HL-60 (cell line): ENCODE measurements at regions not wholly inside any gene's neighbourhood (a gene's known extent, or its start where the extent isn't known, plus 50 kb on each side); places are given as distances from the start of the nearest gene placed in this dataset.

Experiments used
- DNase-seq, 2 experiments: peaks; one replicate each; pipeline ENCODE4 v3.0.0-alpha.2; 2010 to 2020; ENCODE audit warnings: low read depth in 1 of 2, low spot score in 1 of 2
- H3K27ac ChIP-seq: fragments of 250-450 bp; sonication (Bioruptor Pico); replicated peaks from 2 replicates; pipeline ENCODE4 v1.5.1; 2020; ENCODE audit warnings: mild to moderate bottlenecking, moderate library complexity
- H3K27me3 ChIP-seq: fragments of 250-450 bp; sonication (Bioruptor Pico); 2 replicates; pipeline ENCODE4 v1.5.1; 2021; ENCODE audit warnings: mild to moderate bottlenecking, moderate library complexity; ENCODE audit not compliant: insufficient read depth, poor library complexity, severe bottlenecking
- H3K4me3 ChIP-seq: replicated peaks from 2 replicates; pipeline ENCODE4 v1.5.1; 2011; ENCODE audit warnings: mild to moderate bottlenecking, control low read depth, low read length; ENCODE audit not compliant: insufficient read depth
- GABPA ChIP-seq: IDR thresholded peaks from 2 replicates; pipeline ENCODE4 v1.6.1; 2012; ENCODE audit warnings: low read depth
- POLR2AphosphoS5 ChIP-seq: IDR thresholded peaks from 2 replicates; pipeline ENCODE4 v1.6.1; 2012; ENCODE audit warnings: low read depth
- SPI1 ChIP-seq: IDR thresholded peaks from 2 replicates; pipeline ENCODE4 v1.6.1; 2012; ENCODE audit warnings: low read depth, mild to moderate bottlenecking, borderline replicate concordance
- TF ChIP-seq, protein P1 (sequence below): IDR thresholded peaks from one replicate; pipeline ENCODE4 v1.5.1; 2011; ENCODE audit warnings: low read length, control low read depth, inconsistent platforms; ENCODE audit not compliant: insufficient read depth
- TF ChIP-seq, protein P2 (sequence below): IDR thresholded peaks from 2 replicates; pipeline ENCODE4 v1.6.1; 2012; ENCODE audit warnings: low read depth; ENCODE audit not compliant: insufficient replicate concordance

DNA sequence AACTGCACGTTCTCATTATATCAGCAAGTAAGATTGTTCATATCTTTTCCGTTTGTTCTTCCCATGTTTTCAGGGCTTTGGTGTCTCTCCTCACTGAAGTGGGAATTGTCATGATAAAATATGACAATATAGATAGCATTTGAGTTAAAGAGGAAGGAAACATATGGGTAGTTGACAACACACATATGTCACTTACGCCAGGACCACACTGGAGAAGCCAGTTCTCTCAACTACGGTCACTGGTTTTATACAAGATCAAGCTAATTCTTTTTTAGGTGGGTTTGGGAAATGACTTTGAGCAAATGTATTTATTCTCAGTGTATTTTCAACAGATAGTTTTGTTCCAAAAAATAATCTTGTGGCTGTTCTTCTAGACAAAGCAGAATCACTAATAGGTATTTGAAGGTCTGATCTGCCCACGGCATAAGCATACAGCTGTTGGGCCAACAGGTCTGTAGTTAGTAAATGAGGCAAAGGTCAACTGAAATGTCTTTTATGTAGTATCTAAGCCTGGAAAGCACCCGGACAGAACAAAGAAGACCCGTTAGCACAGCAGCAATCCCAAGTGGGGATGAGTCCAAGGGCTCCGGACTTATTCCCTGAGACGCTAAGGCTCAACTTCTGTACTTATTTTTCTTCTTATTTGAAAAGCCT, 433.6 kb upstream of the ZP4 start:
- no peak overlapping the region for H3K27ac ChIP-seq
- TF ChIP-seq SPI1 (no peak), GABPA (no peak), POLR2AphosphoS5 (no peak)
- TF ChIP-seq, protein P1, sequence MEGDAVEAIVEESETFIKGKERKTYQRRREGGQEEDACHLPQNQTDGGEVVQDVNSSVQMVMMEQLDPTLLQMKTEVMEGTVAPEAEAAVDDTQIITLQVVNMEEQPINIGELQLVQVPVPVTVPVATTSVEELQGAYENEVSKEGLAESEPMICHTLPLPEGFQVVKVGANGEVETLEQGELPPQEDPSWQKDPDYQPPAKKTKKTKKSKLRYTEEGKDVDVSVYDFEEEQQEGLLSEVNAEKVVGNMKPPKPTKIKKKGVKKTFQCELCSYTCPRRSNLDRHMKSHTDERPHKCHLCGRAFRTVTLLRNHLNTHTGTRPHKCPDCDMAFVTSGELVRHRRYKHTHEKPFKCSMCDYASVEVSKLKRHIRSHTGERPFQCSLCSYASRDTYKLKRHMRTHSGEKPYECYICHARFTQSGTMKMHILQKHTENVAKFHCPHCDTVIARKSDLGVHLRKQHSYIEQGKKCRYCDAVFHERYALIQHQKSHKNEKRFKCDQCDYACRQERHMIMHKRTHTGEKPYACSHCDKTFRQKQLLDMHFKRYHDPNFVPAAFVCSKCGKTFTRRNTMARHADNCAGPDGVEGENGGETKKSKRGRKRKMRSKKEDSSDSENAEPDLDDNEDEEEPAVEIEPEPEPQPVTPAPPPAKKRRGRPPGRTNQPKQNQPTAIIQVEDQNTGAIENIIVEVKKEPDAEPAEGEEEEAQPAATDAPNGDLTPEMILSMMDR: no peak
- TF ChIP-seq, protein P2, sequence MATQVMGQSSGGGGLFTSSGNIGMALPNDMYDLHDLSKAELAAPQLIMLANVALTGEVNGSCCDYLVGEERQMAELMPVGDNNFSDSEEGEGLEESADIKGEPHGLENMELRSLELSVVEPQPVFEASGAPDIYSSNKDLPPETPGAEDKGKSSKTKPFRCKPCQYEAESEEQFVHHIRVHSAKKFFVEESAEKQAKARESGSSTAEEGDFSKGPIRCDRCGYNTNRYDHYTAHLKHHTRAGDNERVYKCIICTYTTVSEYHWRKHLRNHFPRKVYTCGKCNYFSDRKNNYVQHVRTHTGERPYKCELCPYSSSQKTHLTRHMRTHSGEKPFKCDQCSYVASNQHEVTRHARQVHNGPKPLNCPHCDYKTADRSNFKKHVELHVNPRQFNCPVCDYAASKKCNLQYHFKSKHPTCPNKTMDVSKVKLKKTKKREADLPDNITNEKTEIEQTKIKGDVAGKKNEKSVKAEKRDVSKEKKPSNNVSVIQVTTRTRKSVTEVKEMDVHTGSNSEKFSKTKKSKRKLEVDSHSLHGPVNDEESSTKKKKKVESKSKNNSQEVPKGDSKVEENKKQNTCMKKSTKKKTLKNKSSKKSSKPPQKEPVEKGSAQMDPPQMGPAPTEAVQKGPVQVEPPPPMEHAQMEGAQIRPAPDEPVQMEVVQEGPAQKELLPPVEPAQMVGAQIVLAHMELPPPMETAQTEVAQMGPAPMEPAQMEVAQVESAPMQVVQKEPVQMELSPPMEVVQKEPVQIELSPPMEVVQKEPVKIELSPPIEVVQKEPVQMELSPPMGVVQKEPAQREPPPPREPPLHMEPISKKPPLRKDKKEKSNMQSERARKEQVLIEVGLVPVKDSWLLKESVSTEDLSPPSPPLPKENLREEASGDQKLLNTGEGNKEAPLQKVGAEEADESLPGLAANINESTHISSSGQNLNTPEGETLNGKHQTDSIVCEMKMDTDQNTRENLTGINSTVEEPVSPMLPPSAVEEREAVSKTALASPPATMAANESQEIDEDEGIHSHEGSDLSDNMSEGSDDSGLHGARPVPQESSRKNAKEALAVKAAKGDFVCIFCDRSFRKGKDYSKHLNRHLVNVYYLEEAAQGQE: no peak
- DNase-seq: no peak
- no peak overlapping the region for H3K4me3 ChIP-seq
- no peaks in the 10 kb centered on the region for H3K27me3 ChIP-seq

DNA sequence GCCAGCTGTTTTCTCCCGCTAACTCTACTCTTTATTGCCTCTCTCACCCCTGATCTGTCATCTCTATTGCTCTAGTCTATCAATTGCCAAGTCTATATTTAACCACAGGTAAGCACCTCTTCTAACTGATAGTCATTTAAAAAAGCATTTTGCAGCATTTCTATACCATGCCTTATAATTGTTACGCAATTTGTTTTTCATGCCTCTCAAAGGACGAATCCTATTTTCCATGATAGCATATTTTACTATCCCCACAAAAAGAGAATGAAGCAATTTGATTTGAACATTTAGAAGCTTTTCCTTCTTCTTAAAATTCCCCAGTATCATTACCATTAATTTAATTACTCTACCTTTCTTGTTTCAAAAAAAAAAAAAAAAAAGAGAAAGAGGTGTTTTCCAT, 432.8 kb upstream of the ZP4 start:
- Histone ChIP-seq H3K4me3 (no peak overlapping the region), H3K27ac (no peak overlapping the region), H3K27me3 (no peaks in the 10 kb centered on the region)
- DNase-seq: no peak
- TF ChIP-seq, protein P2: no peak
- no peak for TF ChIP-seq SPI1
- TF ChIP-seq POLR2AphosphoS5: no peak
- TF ChIP-seq, protein P1: no peak
- no peak for TF ChIP-seq GABPA

DNA sequence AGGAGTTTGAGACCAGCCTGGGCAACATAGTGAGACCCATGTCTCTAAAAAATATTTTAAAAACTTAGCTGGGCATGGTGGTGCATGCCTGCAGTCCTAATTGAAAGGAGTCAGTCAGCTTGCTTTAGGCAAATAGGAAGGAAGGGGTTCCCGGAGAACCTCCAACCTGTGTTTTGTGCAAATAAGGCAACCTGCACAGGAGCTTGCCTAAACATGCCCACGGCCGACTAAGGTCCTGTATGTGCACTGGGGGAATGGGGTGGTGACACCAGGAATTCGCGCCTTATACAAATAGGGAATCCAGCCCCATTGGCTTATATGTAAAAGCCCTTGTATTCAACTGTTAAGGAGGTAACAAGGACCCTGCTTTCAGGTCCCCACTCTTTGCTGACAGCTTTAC, 429.2 kb upstream of the ZP4 start:
- no peak for DNase-seq
- Histone ChIP-seq H3K4me3 (no peak overlapping the region), H3K27me3 (no peaks in the 10 kb centered on the region), H3K27ac (no peak overlapping the region)
- TF ChIP-seq, protein P1: no peak
- TF ChIP-seq POLR2AphosphoS5 (no peak), SPI1 (no peak), GABPA (no peak)
- TF ChIP-seq, protein P2: no peak
